AG04450 (cell line): ENCODE measurements at regions not wholly inside any gene's neighbourhood (a gene's known extent, or its start where the extent isn't known, plus 50 kb on each side); places are given as distances from the start of the nearest gene placed in this dataset.

Experiments
- CTCF ChIA-PET: fragments of 300-600, 350-600 bp; formaldehyde crosslinking; extraction: SDS; loops from one replicate; lab custom pipeline; 2022; ENCODE audit warnings: antibody characterized with exemption, inconsistent platforms; lab: Charles Lee
- POLR2A ChIA-PET: fragments of 350-600 bp; formaldehyde crosslinking; extraction: SDS; loops from one replicate; lab custom pipeline; 2021; ENCODE audit warnings: antibody characterized with exemption, inconsistent platforms; lab: Yijun Ruan, JAX
- DNase-seq: peaks from one replicate; pipeline ENCODE4 v3.0.0-alpha.2; 2011; ENCODE audit warnings: low read depth, low spot score
- H3K27ac ChIP-seq: one replicate; pipeline ENCODE4 v1.5.1; 2012; ENCODE audit warnings: low read depth, low read length, control low read depth
- H3K27me3 ChIP-seq: one replicate; pipeline ENCODE4 v1.6.0; 2012; ENCODE audit warnings: low read length; ENCODE audit not compliant: control insufficient read depth, insufficient read depth
- H3K4me3 ChIP-seq: 2 replicates; pipeline ENCODE4 v1.5.1; 2011; ENCODE audit warnings: mild to moderate bottlenecking, low read depth, low read length, control low read depth
- H3K9me3 ChIP-seq: 2 replicates; pipeline ENCODE4 v1.5.1; 2012; ENCODE audit warnings: low read length; ENCODE audit not compliant: control insufficient read depth, insufficient read depth
- TF ChIP-seq, protein P1 (sequence below): IDR thresholded peaks from 2 replicates; pipeline ENCODE4 v1.5.1; 2011; ENCODE audit warnings: low read depth, low read length, control low read depth, inconsistent platforms

DNA sequence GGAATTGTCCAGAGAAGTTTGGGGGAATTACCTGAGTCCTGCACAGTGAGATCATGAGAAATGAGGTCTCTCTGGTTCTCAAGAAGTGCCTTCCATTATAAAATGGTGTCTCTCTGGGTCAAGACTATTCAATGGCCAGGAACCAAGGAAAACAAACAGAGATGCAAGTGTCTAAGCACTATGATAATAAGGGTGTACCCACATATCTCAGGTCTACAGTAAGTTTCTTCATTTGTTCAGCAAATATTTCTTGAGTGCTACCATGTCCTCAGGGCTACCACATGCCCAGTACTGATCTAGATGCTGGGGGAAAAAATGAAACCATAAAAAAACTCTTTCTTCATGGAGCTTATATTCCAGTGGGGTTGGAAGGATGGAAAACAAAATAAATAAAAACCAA, 170.0 kb downstream of the ACKR3 start:
- POLR2A ChIA-PET = no interaction called here
- H3K9me3 ChIP-seq = no peaks in the 10 kb centered on the region; the same call in 1 of the 2 replicates
- CTCF ChIA-PET = no interaction called here
- H3K27me3 ChIP-seq = peaks cover 12% of the 10 kb centered on the region
- H3K4me3 ChIP-seq = no peak overlapping the region
- TF ChIP-seq, protein P1, sequence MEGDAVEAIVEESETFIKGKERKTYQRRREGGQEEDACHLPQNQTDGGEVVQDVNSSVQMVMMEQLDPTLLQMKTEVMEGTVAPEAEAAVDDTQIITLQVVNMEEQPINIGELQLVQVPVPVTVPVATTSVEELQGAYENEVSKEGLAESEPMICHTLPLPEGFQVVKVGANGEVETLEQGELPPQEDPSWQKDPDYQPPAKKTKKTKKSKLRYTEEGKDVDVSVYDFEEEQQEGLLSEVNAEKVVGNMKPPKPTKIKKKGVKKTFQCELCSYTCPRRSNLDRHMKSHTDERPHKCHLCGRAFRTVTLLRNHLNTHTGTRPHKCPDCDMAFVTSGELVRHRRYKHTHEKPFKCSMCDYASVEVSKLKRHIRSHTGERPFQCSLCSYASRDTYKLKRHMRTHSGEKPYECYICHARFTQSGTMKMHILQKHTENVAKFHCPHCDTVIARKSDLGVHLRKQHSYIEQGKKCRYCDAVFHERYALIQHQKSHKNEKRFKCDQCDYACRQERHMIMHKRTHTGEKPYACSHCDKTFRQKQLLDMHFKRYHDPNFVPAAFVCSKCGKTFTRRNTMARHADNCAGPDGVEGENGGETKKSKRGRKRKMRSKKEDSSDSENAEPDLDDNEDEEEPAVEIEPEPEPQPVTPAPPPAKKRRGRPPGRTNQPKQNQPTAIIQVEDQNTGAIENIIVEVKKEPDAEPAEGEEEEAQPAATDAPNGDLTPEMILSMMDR = no peak
- no peak for DNase-seq
- H3K27ac ChIP-seq = no peak overlapping the region

DNA sequence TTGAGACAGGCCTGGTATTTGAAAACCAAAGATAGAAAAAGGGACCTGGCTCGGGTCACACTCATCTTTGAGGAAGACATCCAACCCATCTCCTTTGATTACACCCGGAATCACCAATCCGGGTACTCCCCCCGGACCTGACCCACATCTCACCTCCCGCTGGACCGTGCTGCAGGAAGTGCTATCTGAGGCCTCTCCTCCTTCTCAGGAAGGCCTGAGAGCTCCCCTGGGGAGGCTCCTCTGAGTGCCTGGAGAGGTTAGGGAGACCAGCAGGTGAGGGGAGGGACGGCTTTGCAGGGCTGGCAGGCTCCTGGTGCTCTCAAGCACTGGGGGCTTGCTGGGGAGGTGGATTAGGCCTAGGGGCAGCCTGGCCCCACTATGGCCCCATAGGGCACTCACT, 170.9 kb downstream of the ACKR3 start:
- Histone ChIP-seq H3K27me3 (peaks cover 11% of the 10 kb centered on the region), H3K27ac (no peak overlapping the region), H3K9me3 (no peaks in the 10 kb centered on the region; the same call in 1 of the 2 replicates), H3K4me3 (no peak overlapping the region)
- CTCF ChIA-PET = no interaction called here
- POLR2A ChIA-PET = no interaction called here
- DNase-seq = no peak
- TF ChIP-seq, protein P1 = no peak

DNA sequence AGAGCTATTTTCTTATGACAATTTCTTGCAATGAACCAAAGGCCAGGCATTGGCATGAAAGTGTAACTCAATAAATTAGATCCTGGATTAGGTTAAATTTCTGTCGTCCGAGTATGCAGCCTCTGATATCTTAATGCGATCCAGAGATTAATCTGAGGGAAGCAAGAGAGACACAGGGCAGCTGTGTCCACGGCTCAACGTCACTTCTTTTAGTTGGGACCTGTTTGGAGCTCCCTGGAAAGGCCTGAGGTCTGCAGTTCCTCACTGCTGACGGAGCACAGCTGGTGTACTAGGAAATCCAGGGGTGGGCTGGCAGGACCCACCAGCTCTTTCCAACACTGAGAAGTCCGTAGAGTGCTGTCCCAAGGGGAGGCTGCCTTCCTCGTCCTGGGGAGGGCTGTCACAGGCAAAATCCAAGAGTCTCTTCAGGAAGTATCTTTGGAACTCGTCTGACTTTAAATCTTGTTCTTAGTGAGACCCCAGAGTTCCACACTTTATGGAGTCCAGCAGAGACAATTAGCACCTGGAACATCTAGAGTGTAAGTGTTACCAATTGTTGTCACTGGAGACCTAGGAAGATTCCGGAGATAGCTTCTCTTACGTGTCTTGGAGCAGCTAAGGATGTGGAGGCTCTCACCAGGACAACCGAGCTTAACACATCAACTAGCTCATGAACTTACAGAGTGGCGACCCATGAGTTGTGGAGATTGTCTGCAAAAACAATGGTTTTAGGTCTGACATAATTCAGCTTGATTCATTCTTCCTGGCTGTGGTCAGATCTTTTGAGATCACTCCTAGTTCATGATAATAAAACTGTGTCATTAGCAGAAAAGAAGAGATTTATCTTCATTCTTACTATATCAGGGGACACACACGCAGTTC, 173.7 kb downstream of the ACKR3 start:
- ChIA-PET POLR2A (no interaction called here), CTCF (interaction anchor here (1.4 kb wide), 1 partner anchor 230 kb away, joined by 5 read pairs; no protein-coding TSS in a partner anchor)
- peaks cover 22% of the 10 kb centered on the region for H3K27me3 ChIP-seq
- no peak overlapping the region for H3K27ac ChIP-seq
- no peak for DNase-seq
- TF ChIP-seq, protein P1 = no peak
- H3K9me3 ChIP-seq = no peaks in the 10 kb centered on the region
- no peak overlapping the region for H3K4me3 ChIP-seq

DNA sequence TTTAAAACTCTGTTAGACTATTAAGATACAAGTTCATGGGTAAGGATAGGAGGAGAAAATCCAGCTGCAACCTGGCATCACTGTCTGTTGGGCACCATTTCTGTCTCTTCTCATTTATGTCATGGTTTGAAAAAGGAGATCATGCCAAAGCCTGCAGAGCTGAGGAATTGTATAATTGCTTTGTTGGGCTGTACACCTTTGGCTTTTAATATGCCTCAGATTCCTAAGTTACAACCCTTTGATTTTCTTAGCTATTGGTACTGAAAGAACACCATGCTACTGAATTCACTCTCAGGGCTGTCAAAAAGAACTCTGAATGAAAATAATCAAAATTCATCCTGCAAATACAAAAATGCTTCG, 174.3 kb downstream of the ACKR3 start:
- Histone ChIP-seq H3K27me3 (peaks cover 27% of the 10 kb centered on the region), H3K27ac (no peak overlapping the region), H3K4me3 (no peak overlapping the region), H3K9me3 (no peaks in the 10 kb centered on the region)
- DNase-seq = no peak
- TF ChIP-seq, protein P1 = no peak
- ChIA-PET CTCF (no interaction called here), POLR2A (no interaction called here)

DNA sequence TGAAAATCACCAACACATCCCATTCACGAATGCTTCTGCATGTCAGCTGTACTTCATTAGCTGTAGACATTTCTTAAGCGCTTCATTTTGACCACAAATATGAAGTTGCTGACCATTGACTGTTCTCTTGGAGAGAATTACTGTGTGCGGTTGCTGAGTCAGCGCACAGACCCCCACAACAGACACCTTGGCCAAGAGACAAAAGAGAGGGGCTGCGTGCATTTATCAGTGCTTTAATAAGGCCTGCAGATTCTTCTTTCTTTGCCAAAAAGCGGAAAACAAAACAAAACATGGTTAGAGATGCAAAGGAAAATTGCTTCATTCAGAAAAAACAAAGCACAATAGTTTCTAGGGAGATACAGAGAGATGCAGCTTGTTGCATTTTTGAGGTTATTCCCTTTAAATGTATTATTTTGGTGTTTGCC, 174.7 kb downstream of the ACKR3 start:
- H3K27ac ChIP-seq = no peak overlapping the region
- H3K4me3 ChIP-seq = no peak overlapping the region
- ChIA-PET POLR2A (no interaction called here), CTCF (no interaction called here)
- TF ChIP-seq, protein P1 = no peak
- peak; percentile 47 for DNase-seq
- no peaks in the 10 kb centered on the region for H3K9me3 ChIP-seq
- peaks cover 26% of the 10 kb centered on the region for H3K27me3 ChIP-seq
